Lung (tissue), 11 donors: ENCODE measurements at regions not wholly inside any gene's neighbourhood (a gene's known extent, or its start where the extent isn't known, plus 50 kb on each side); places are given as distances from the start of the nearest gene placed in this dataset.

ENCODE experiments used
- ATAC-seq: fragments of 200-7000 bp; cut with Tn5 transposase; one replicate; pipeline ENCODE4 v1.9.1; 2020; ENCODE audit warnings: moderate number of reproducible peaks; ENCODE audit not compliant: insufficient read depth, low FRiP score
- DNase-seq, 3 donors: peaks; one replicate each; pipeline ENCODE4 v3.0.0-alpha.2; 2013 to 2017
- H3K27ac ChIP-seq, 2 donors: one replicate each; pipeline ENCODE4 v1.5.1; 2013; ENCODE audit warnings: mild to moderate bottlenecking in 2 of 2, moderate library complexity in 2 of 2, control low read depth in 1 of 2, inconsistent platforms in 1 of 2, low read depth in 1 of 2, low read length in 1 of 2
- H3K27me3 ChIP-seq, 3 donors: one replicate each; pipeline ENCODE4 v1.5.1; 2013; ENCODE audit warnings: low read length in 2 of 3; ENCODE audit not compliant: control insufficient read depth in 3 of 3, insufficient read depth in 3 of 3
- H3K36me3 ChIP-seq, 4 donors: one replicate each; pipeline ENCODE4 v1.5.1; 2013; ENCODE audit warnings: low read length in 4 of 4, mild to moderate bottlenecking in 1 of 4, moderate library complexity in 1 of 4; ENCODE audit not compliant: control insufficient read depth in 4 of 4, insufficient read depth in 4 of 4
- H3K4me1 ChIP-seq, 5 donors: one replicate each; pipeline ENCODE4 v1.5.1; 2013; ENCODE audit warnings: low read length in 5 of 5, mild to moderate bottlenecking in 2 of 5, moderate library complexity in 1 of 5; ENCODE audit not compliant: control insufficient read depth in 5 of 5, insufficient read depth in 5 of 5
- H3K4me3 ChIP-seq: one replicate; pipeline ENCODE4 v1.5.1; 2013; ENCODE audit warnings: mild to moderate bottlenecking, control low read depth, moderate library complexity
- H3K9ac ChIP-seq, 2 donors: one replicate each; pipeline ENCODE4 v1.5.1; 2013; ENCODE audit warnings: low read length in 2 of 2, control low read depth in 1 of 2; ENCODE audit not compliant: insufficient read depth in 1 of 2
- H3K9me3 ChIP-seq, 4 donors: one replicate each; pipeline ENCODE4 v1.5.1; 2013; ENCODE audit warnings: low read length in 3 of 4, mild to moderate bottlenecking in 1 of 4, moderate library complexity in 1 of 4; ENCODE audit not compliant: control insufficient read depth in 4 of 4, insufficient read depth in 3 of 4
- WGBS, 2 donors: extraction: QIAGEN DNeasy Blood & Tissue Kit; methylation state at CpG; one replicate each; pipeline ENCODE4 v1.1.7; 2013; 5-methylcytosine and 5-hydroxymethylcytosine counted together
- TF ChIP-seq, protein P1 (sequence below): IDR thresholded peaks from 2 replicates; pipeline ENCODE4 v1.5.1; 2012; ENCODE audit warnings: mild to moderate bottlenecking; ENCODE audit errors: control extremely low read depth, extremely low read depth
- donor health status: control.
- donor health status: control.
- donor health status: Bipolar disorder and iron deficiency.
- donor health status: healthy.
- donor health status: DM: yes; HTN: yes; CAD: no.

DNA sequence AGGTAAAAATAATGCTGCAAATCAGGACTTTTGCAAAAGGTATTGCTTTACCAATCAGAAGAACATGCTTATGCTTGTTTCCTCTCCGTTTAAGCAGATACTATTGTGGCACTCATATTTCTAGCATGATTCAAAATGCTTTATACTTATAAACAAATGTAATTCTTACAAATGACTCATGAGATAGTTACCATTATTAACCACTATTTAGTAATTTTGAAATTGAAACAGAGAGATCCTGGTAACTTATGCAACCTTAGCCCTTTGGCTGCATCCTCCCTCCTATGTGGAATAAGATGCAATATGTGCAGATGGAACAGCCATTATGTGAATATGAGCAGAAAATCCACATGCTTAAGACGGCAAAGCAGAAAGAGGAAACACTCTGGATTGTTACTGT, 164.7 kb downstream of the PCDH18 start:
- no peaks in the 10 kb centered on the region for H3K9me3 ChIP-seq
- H3K4me1 ChIP-seq = peaks cover 0 to 10% (median 0%) of the 10 kb centered on the region in 5 donors
- WGBS, 2 donors = 76 to 82% methylated on average over 2 of the region's 2 CpGs
- H3K9ac ChIP-seq = no peak overlapping the region
- no peak for ATAC-seq
- H3K4me3 ChIP-seq = no peak overlapping the region
- DNase-seq = no peak
- H3K27ac ChIP-seq = no peak overlapping the region
- no peaks in the 10 kb centered on the region for H3K36me3 ChIP-seq
- TF ChIP-seq, protein P1, sequence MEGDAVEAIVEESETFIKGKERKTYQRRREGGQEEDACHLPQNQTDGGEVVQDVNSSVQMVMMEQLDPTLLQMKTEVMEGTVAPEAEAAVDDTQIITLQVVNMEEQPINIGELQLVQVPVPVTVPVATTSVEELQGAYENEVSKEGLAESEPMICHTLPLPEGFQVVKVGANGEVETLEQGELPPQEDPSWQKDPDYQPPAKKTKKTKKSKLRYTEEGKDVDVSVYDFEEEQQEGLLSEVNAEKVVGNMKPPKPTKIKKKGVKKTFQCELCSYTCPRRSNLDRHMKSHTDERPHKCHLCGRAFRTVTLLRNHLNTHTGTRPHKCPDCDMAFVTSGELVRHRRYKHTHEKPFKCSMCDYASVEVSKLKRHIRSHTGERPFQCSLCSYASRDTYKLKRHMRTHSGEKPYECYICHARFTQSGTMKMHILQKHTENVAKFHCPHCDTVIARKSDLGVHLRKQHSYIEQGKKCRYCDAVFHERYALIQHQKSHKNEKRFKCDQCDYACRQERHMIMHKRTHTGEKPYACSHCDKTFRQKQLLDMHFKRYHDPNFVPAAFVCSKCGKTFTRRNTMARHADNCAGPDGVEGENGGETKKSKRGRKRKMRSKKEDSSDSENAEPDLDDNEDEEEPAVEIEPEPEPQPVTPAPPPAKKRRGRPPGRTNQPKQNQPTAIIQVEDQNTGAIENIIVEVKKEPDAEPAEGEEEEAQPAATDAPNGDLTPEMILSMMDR = no peak
- H3K27me3 ChIP-seq = no peaks in the 10 kb centered on the region

DNA sequence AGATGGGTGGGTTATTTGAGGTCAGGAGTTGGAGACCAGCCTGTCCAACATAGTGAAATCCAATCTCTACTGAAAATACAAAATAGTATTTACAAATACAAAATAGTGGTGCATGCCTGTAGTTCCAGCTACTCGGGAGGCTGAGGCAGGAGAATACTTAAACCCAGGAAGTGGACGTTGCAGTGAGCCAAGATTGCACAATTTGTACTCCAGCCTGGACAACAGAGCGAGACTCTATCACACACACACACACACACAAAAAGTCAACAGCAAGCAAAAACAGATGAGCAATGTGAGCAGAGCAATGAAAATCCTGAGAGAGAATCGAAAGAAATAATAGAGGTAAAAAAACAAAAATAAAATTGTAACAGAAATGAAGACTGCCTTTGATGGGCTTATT, 168.8 kb downstream of the PCDH18 start:
- DNase-seq = no peak
- 60 to 70% methylated on average over 4 of the region's 4 CpGs for WGBS, 2 donors
- Histone ChIP-seq H3K9me3 (no peaks in the 10 kb centered on the region), H3K27ac (no peak overlapping the region), H3K9ac (no peak overlapping the region), H3K27me3 (no peaks in the 10 kb centered on the region), H3K4me1 (peaks cover 0 to 7% (median 2%) of the 10 kb centered on the region in 5 donors), H3K36me3 (no peaks in the 10 kb centered on the region), H3K4me3 (no peak overlapping the region)
- ATAC-seq = no peak
- TF ChIP-seq, protein P1 = no peak

DNA sequence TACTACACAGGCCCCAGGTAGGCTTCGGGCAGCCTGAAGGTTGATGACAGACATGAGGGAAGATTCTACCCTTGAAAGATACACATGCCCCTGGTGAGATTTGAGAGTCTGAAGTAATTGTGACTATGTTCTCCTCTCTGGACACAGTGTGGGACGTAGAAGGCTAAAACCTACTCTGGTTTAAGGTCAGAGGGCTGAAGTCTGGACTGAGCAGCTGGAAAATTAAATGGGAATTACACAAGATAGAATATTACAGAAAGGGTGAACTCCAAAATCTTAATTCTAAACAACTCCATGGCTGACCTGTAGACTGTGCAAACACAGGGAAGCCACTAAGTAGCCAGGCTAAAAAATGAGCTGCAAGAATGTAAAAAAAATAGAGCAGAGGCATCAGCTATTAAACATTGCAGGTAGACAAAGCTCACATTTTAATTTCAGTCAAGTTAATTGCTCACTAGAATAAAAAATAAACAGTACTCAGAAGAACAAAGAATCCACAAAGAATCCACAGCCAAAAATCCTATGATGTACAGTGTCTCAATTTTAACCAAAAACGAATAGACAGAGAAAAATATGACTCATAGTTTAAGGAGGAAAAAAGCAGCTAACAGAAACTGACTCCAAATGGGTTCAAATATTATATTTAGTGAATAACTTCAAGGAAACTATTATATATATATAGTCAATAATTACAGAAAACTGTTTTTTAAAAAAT, 170.4 kb downstream of the PCDH18 start:
- H3K36me3 ChIP-seq = no peaks in the 10 kb centered on the region

More for the DNA sequence above, 170.4 kb downstream of the PCDH18 start:
- Histone ChIP-seq H3K9ac (no peak overlapping the region), H3K9me3 (no peaks in the 10 kb centered on the region), H3K27ac (no peak overlapping the region), H3K27me3 (no peaks in the 10 kb centered on the region), H3K4me1 (peaks cover 0 to 7% (median 2%) of the 10 kb centered on the region in 5 donors), H3K4me3 (no peak overlapping the region)
- ATAC-seq (no peak), DNase-seq (no peak)
- WGBS, 2 donors = 73 to 84% methylated on average over 3 of the region's 3 CpGs
- TF ChIP-seq, protein P1 = no peak
